ENCODE measurements at regions not wholly inside any gene's neighbourhood (a gene's known extent, or its start where the extent isn't known, plus 50 kb on each side); places are given as distances from the start of the nearest gene placed in this dataset.

- peaks cover 27% of the 10 kb centered on the region for H3K9me3 Mint-ChIP-seq
- no peak overlapping the region for H3K4me3 Mint-ChIP-seq
- no peak for TF ChIP-seq CTCF (IDR thresholded peaks at IDR 0.05; ENCODE audit: unreplicated experiment)
- H3K4me1 Mint-ChIP-seq, result no peaks in the 10 kb centered on the region
- H3K27me3 Mint-ChIP-seq (ENCODE audit: low read depth), result no peaks in the 10 kb centered on the region
- no peaks in the 10 kb centered on the region for H3K36me3 Mint-ChIP-seq
- H3K27ac Mint-ChIP-seq, result no peak overlapping the region
- no peak for DNase-seq (ENCODE audit: low spot score in 2 of 2, unreplicated experiment in 2 of 2)
Observed at GRCh38 chr2:57093020-57093419, 909.2 kb downstream of the CCDC85A start.

- no peaks in the 10 kb centered on the region for H3K4me1 Mint-ChIP-seq
- H3K36me3 Mint-ChIP-seq, result no peaks in the 10 kb centered on the region
- no peak overlapping the region for H3K27ac Mint-ChIP-seq
- H3K4me3 Mint-ChIP-seq, result no peak overlapping the region
- DNase-seq (ENCODE audit: low spot score in 2 of 2, unreplicated experiment in 2 of 2), result no peak
- no peak for TF ChIP-seq CTCF (IDR thresholded peaks at IDR 0.05; ENCODE audit: unreplicated experiment)
- H3K9me3 Mint-ChIP-seq, result peaks cover 69% of the 10 kb centered on the region
- H3K27me3 Mint-ChIP-seq (ENCODE audit: low read depth), result no peaks in the 10 kb centered on the region
Observed at GRCh38 chr2:57097855-57098254, 914.1 kb downstream of the CCDC85A start.

GRCh38 chr2:57100436-57100835 is 916.6 kb downstream of the CCDC85A start:
- DNase-seq (ENCODE audit: low spot score in 2 of 2, unreplicated experiment in 2 of 2), result no peak
- Mint-ChIP-seq H3K4me3 (no peak overlapping the region), H3K27me3 (ENCODE audit: low read depth) (peaks cover 1% of the 10 kb centered on the region), H3K9me3 (peaks cover 62% of the 10 kb centered on the region), H3K27ac (no peak overlapping the region), H3K36me3 (no peaks in the 10 kb centered on the region), H3K4me1 (no peaks in the 10 kb centered on the region)
- TF ChIP-seq CTCF (IDR thresholded peaks at IDR 0.05; ENCODE audit: unreplicated experiment), result no peak

- Mint-ChIP-seq H3K4me1 (no peaks in the 10 kb centered on the region), H3K27ac (no peak overlapping the region), H3K36me3 (no peaks in the 10 kb centered on the region), H3K9me3 (peaks cover 57% of the 10 kb centered on the region), H3K4me3 (no peak overlapping the region), H3K27me3 (ENCODE audit: low read depth) (peaks cover 1% of the 10 kb centered on the region)
- no peak for DNase-seq (ENCODE audit: low spot score in 2 of 2, unreplicated experiment in 2 of 2)
- no peak for TF ChIP-seq CTCF (IDR thresholded peaks at IDR 0.05; ENCODE audit: unreplicated experiment)
Observed at GRCh38 chr2:57105694-57106093, 921.9 kb downstream of the CCDC85A start.

GRCh38 chr2:57107353-57107752 is 923.6 kb downstream of the CCDC85A start:
- no peak for DNase-seq (ENCODE audit: low spot score in 2 of 2, unreplicated experiment in 2 of 2)
- Mint-ChIP-seq H3K27ac (no peak overlapping the region), H3K36me3 (peaks cover 2% of the 10 kb centered on the region), H3K9me3 (peaks cover 47% of the 10 kb centered on the region), H3K4me1 (no peaks in the 10 kb centered on the region), H3K27me3 (ENCODE audit: low read depth) (peaks cover 1% of the 10 kb centered on the region), H3K4me3 (no peak overlapping the region)
- no peak for TF ChIP-seq CTCF (IDR thresholded peaks at IDR 0.05; ENCODE audit: unreplicated experiment)

GRCh38 chr2:57111531-57111930 is 927.7 kb downstream of the CCDC85A start:
- Mint-ChIP-seq H3K4me1 (peaks cover 8% of the 10 kb centered on the region), H3K36me3 (peaks cover 2% of the 10 kb centered on the region), H3K27ac (no peak overlapping the region), H3K4me3 (no peak overlapping the region), H3K9me3 (peaks cover 44% of the 10 kb centered on the region), H3K27me3 (ENCODE audit: low read depth) (no peaks in the 10 kb centered on the region)
- no peak for TF ChIP-seq CTCF (IDR thresholded peaks at IDR 0.05; ENCODE audit: unreplicated experiment)
- DNase-seq (ENCODE audit: low spot score in 2 of 2, unreplicated experiment in 2 of 2), result no peak
